ENCODE measurements at regions not wholly inside any gene's neighbourhood (a gene's known extent, or its start where the extent isn't known, plus 50 kb on each side); places are given as distances from the start of the nearest gene placed in this dataset.

DNA sequence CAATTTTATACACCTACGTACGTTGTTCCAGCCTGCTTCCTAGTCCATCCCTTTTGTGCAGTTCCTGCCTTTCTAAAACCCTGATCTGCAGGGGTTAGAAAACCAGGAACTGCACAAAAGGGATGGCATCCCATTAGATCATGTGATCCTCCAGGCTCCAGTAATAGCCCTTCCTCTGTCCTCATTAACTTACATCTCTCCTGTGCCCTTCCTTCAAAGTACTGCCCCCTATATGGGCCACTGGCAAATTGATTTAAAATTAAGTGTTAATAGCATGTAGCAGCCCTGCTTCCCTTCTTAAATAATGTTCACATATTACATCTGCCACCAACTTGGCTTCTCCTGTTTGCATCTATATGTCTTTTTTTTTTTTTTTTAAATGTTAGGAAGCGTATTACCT, 61.3 kb upstream of the NXPH2 start (continued):
- TF ChIP-seq, protein P1, sequence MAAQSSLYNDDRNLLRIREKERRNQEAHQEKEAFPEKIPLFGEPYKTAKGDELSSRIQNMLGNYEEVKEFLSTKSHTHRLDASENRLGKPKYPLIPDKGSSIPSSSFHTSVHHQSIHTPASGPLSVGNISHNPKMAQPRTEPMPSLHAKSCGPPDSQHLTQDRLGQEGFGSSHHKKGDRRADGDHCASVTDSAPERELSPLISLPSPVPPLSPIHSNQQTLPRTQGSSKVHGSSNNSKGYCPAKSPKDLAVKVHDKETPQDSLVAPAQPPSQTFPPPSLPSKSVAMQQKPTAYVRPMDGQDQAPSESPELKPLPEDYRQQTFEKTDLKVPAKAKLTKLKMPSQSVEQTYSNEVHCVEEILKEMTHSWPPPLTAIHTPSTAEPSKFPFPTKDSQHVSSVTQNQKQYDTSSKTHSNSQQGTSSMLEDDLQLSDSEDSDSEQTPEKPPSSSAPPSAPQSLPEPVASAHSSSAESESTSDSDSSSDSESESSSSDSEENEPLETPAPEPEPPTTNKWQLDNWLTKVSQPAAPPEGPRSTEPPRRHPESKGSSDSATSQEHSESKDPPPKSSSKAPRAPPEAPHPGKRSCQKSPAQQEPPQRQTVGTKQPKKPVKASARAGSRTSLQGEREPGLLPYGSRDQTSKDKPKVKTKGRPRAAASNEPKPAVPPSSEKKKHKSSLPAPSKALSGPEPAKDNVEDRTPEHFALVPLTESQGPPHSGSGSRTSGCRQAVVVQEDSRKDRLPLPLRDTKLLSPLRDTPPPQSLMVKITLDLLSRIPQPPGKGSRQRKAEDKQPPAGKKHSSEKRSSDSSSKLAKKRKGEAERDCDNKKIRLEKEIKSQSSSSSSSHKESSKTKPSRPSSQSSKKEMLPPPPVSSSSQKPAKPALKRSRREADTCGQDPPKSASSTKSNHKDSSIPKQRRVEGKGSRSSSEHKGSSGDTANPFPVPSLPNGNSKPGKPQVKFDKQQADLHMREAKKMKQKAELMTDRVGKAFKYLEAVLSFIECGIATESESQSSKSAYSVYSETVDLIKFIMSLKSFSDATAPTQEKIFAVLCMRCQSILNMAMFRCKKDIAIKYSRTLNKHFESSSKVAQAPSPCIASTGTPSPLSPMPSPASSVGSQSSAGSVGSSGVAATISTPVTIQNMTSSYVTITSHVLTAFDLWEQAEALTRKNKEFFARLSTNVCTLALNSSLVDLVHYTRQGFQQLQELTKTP (IDR thresholded peaks at IDR 0.05; ENCODE audit: low read depth in 1 of 2, partially characterized antibody in 2 of 2), result no peak
- TF ChIP-seq FOXK2 (conservative IDR thresholded peaks at IDR 0.05 in 1 of 2, IDR thresholded peaks at IDR 0.05 in 1 of 2; ENCODE audit: low read depth in 2 of 2), result no peak

DNA sequence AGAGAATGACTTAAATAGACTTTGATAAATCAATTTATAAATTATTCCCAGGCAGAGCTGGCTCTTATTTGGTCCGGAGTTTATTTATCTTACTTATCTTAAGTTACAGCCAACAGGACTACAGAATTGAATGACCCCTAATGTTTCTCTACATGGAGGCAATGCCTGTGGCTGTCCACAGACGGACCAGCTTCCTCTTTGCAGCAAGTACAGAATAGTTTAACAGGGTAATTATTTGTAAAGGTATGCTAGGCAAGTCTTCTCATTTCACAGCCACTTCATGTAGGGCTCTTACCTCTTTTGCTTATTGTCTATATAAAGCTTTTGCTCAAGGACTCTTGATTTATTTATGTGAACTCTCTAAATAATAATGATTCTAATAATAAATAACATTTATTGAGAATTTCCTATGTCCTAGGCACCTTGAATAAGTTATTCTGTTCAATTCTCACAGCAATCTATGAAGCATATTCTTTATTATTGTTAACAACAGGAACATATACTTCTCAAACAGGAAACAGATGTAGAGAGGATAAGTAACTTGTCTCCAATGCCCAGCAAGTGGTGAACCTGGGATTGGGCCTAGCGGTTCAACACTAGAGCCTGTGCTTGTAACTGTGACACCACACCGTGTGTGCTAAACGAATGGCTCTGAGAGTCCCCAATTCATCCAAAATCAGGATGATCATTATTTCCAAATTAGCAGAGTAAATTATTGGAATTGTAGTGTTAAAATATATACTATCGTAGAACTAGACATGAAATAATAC, 58.8 kb upstream of the NXPH2 start:
- intact Hi-C loops (cut with micrococcal nuclease) (no loop called here), in situ Hi-C loops (cut with MboI) (no loop called here)
- FAIRE-seq (no peak), DNase-seq (ENCODE audit: extremely low read depth in 1 of 4, low spot score in 3 of 4) (no peak), ATAC-seq (no peak)
- H3K9me3 ChIP-seq (replicated peaks; ENCODE audit: control insufficient read depth, insufficient read depth, low read depth, low read length), result no peaks in the 10 kb centered on the region
- ChIA-PET POLR2A (interaction anchor here (0.6 kb wide), 1 partner anchor 94 kb away, joined by 3 read pairs; no protein-coding TSS in a partner anchor), CTCF (ENCODE audit: low intra/inter-chr PET ratio) (no interaction called here)
- no peaks in the 10 kb centered on the region for H3K36me3 ChIP-seq (ENCODE audit: control insufficient read depth, insufficient read depth, low read length)
- no peaks in the 10 kb centered on the region for H3K4me1 ChIP-seq (replicated peaks in 1 of 2; ENCODE audit: control insufficient read depth in 2 of 2, insufficient read depth in 2 of 2, low read length in 2 of 2)
- no peak for TF ChIP-seq GTF2A2 (tag; IDR thresholded peaks at IDR 0.05)
- TF ChIP-seq, protein P2, sequence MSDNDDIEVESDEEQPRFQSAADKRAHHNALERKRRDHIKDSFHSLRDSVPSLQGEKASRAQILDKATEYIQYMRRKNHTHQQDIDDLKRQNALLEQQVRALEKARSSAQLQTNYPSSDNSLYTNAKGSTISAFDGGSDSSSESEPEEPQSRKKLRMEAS (CRISPR knock-in tag; IDR thresholded peaks at IDR 0.05), result no peak
- TF ChIP-seq, protein P3, sequence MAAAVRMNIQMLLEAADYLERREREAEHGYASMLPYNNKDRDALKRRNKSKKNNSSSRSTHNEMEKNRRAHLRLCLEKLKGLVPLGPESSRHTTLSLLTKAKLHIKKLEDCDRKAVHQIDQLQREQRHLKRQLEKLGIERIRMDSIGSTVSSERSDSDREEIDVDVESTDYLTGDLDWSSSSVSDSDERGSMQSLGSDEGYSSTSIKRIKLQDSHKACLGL (CRISPR knock-in tag; IDR thresholded peaks at IDR 0.05; ENCODE audit: borderline replicate concordance, poor library complexity, severe bottlenecking), result no peak
- no peak for TF ChIP-seq TEAD1 (CRISPR knock-in tag; IDR thresholded peaks at IDR 0.05)
- no peak for TF ChIP-seq JUN (IDR thresholded peaks at IDR 0.05; ENCODE audit: borderline replicate concordance, low read depth, low read length)
- TF ChIP-seq JUN (CRISPR knock-in tag; IDR thresholded peaks at IDR 0.05; ENCODE audit: borderline replicate concordance), result no peak
- no peak for TF ChIP-seq OTX1 (CRISPR knock-in tag; IDR thresholded peaks at IDR 0.05)
- TF ChIP-seq FUS (optimal IDR thresholded peaks at IDR 0.05; ENCODE audit: low read depth, low read length), result no peak
- no peak overlapping the region for H3K27ac ChIP-seq (ENCODE audit: extremely low read depth, low read depth, low read length)
- WGBS (ENCODE audit: insufficient coverage, low coverage, missing lambda C conversion rate), result 0% methylated on average over 6 of the region's 6 CpGs
- no peak overlapping the region for H3K4me3 ChIP-seq
- H3K9me1 ChIP-seq (ENCODE audit: control insufficient read depth, insufficient read depth, low read length), result no peaks in the 10 kb centered on the region
- no peaks in the 10 kb centered on the region for H3K27me3 ChIP-seq (ENCODE audit: control insufficient read depth in 2 of 2, insufficient read depth in 2 of 2, low read length in 2 of 2)
- no peaks in the 10 kb centered on the region for H4K20me1 ChIP-seq (replicated peaks; ENCODE audit: control insufficient read depth, insufficient read depth, low read length)
- BruUV-seq (replicated peaks), result no TSS peak
- no peaks in the 10 kb centered on the region for H3K79me2 ChIP-seq (ENCODE audit: control insufficient read depth, insufficient read depth, low read length)
- H2AFZ ChIP-seq (ENCODE audit: low read depth, low read length), result no peak overlapping the region
- H3K9ac ChIP-seq (ENCODE audit: insufficient read depth in 1 of 2, low read depth in 2 of 2, low read length in 2 of 2), result no peak overlapping the region
- H3K4me2 ChIP-seq (ENCODE audit: insufficient read depth, low read length), result no peak overlapping the region
